ENCODE measurements at regions not wholly inside any gene's neighbourhood (a gene's known extent, or its start where the extent isn't known, plus 50 kb on each side); places are given as distances from the start of the nearest gene placed in this dataset.
"Not testable (repeated sequence)": the region's sequence is repeated elsewhere in the genome, so short reads cannot be mapped to it uniquely, and the experiment has no call there.

DNA sequence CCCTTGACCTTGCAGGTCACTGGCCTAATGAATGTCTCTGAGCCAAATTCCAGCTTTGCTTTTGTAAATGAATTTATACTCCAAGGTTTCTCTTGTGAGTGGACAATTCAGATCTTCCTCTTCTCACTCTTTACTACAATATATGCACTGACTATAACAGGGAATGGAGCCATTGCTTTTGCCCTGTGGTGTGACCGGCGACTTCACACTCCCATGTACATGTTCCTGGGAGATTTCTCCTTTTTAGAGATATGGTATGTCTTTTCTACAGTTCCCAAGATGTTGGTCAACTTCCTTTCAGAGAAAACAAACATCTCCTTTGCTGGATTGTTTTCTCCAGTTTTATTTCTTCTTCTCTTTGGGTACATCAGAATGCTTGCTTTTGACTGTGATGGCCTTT lies 213.1 kb downstream of the POTEM start:
- not testable (repeated sequence) for TF ChIP-seq POLR2A (IDR thresholded peaks at IDR 0.05; ENCODE audit: extremely low read depth, insufficient read length); CTCF (IDR thresholded peaks at IDR 0.05; ENCODE audit: low read depth, low read length); MYC (IDR thresholded peaks at IDR 0.05; ENCODE audit: low read depth, low read length)
